H9 (cell line): ENCODE measurements at regions not wholly inside any gene's neighbourhood (a gene's known extent, or its start where the extent isn't known, plus 50 kb on each side); places are given as distances from the start of the nearest gene placed in this dataset.

Experiments
- DNase-seq: peaks from one replicate; pipeline ENCODE4 v3.0.0-alpha.2; 2017
- H2AFZ ChIP-seq: one replicate; pipeline ENCODE4 v1.6.1; 2013; ENCODE audit warnings: mild to moderate bottlenecking, low read length, control low read depth, moderate library complexity
- H2AK5ac ChIP-seq: 2 replicates; pipeline ENCODE4 v1.6.1; 2013; ENCODE audit warnings: low read length, control low read depth, mixed read lengths; ENCODE audit not compliant: insufficient read length
- H2BK120ac ChIP-seq: one replicate; pipeline ENCODE4 v1.6.1; 2013; ENCODE audit warnings: low read depth, mild to moderate bottlenecking, low read length, control low read depth, inconsistent platforms; ENCODE audit not compliant: poor library complexity, severe bottlenecking
- H2BK12ac ChIP-seq: 2 replicates; pipeline ENCODE4 v1.6.1; 2013; ENCODE audit warnings: low read length, control low read depth, mixed read lengths, low read depth; ENCODE audit not compliant: insufficient read length
- H2BK15ac ChIP-seq: 2 replicates; pipeline ENCODE4 v1.6.1; 2013; ENCODE audit warnings: low read depth, low read length, control low read depth
- H2BK20ac ChIP-seq: one replicate; pipeline ENCODE4 v1.6.1; 2013; ENCODE audit warnings: low read depth, mild to moderate bottlenecking, low read length, control low read depth, inconsistent platforms; ENCODE audit not compliant: poor library complexity, severe bottlenecking
- H2BK5ac ChIP-seq: 2 replicates; pipeline ENCODE4 v1.6.1; 2013; ENCODE audit warnings: low read length, control low read depth, mixed read lengths; ENCODE audit not compliant: insufficient read length
- H3K14ac ChIP-seq: 2 replicates; pipeline ENCODE4 v1.6.1; 2013; ENCODE audit warnings: low read length, control low read depth; ENCODE audit not compliant: insufficient read depth
- H3K18ac ChIP-seq: 2 replicates; pipeline ENCODE4 v1.6.1; 2013; ENCODE audit warnings: low read depth, mild to moderate bottlenecking, mixed read lengths, low read length, control low read depth; ENCODE audit not compliant: insufficient read length
- H3K23ac ChIP-seq: 2 replicates; pipeline ENCODE4 v1.6.1; 2013; ENCODE audit warnings: low read length, control low read depth, mixed read lengths, low read depth; ENCODE audit not compliant: insufficient read length
- H3K23me2 ChIP-seq: 2 replicates; pipeline ENCODE4 v1.6.1; 2013; ENCODE audit warnings: low read depth, mild to moderate bottlenecking, mixed read lengths, low read length, control low read depth; ENCODE audit not compliant: insufficient read length, poor library complexity, severe bottlenecking
- H3K27ac ChIP-seq: 2 replicates; pipeline ENCODE4 v1.5.1; 2013; ENCODE audit warnings: low read length, control low read depth, mixed read lengths, low read depth; ENCODE audit not compliant: insufficient read length
- H3K27me3 ChIP-seq: 2 replicates; pipeline ENCODE4 v1.6.1; 2013; ENCODE audit warnings: low read length, control low read depth, inconsistent platforms; ENCODE audit not compliant: insufficient read depth
- H3K4ac ChIP-seq: 2 replicates; pipeline ENCODE4 v1.6.1; 2013; ENCODE audit warnings: low read depth, mild to moderate bottlenecking, control low read depth, inconsistent platforms, low read length, moderate library complexity
- H3K4me1 ChIP-seq: 2 replicates; pipeline ENCODE4 v1.6.1; 2013; ENCODE audit warnings: low read length, control low read depth, inconsistent platforms; ENCODE audit not compliant: insufficient read depth
- H3K4me2 ChIP-seq: 2 replicates; pipeline ENCODE4 v1.6.1; 2013; ENCODE audit warnings: low read length, control low read depth, mixed read lengths; ENCODE audit not compliant: insufficient read length, insufficient read depth
- H3K56ac ChIP-seq: 2 replicates; pipeline ENCODE4 v1.6.1; 2013; ENCODE audit warnings: low read depth, mild to moderate bottlenecking, mixed read lengths, low read length, control low read depth; ENCODE audit not compliant: insufficient read length
- H3K79me1 ChIP-seq: 2 replicates; pipeline ENCODE4 v1.6.1; 2013; ENCODE audit warnings: low read depth, mild to moderate bottlenecking, moderate library complexity, low read length, control low read depth, inconsistent platforms; ENCODE audit not compliant: insufficient read depth, poor library complexity, severe bottlenecking
- H3K79me2 ChIP-seq: 2 replicates; pipeline ENCODE4 v1.6.1; 2013; ENCODE audit warnings: low read length, control low read depth, inconsistent platforms; ENCODE audit not compliant: insufficient read depth
- H3K9ac ChIP-seq: 2 replicates; pipeline ENCODE4 v1.6.1; 2013; ENCODE audit warnings: low read length, control low read depth, mixed read lengths; ENCODE audit not compliant: insufficient read length; ENCODE audit errors: extremely low read depth
- H3K9me3 ChIP-seq: one replicate; pipeline ENCODE4 v1.6.1; 2013; ENCODE audit warnings: low read depth, low read length, inconsistent platforms; ENCODE audit not compliant: control insufficient read depth
- H3T11ph ChIP-seq: one replicate; pipeline ENCODE4 v1.6.1; 2013; ENCODE audit warnings: mild to moderate bottlenecking, low read length, control low read depth, inconsistent platforms
- H4K20me1 ChIP-seq: one replicate; pipeline ENCODE4 v1.6.1; 2013; ENCODE audit not compliant: control insufficient read depth, insufficient read length, insufficient read depth
- H4K5ac ChIP-seq: 2 replicates; pipeline ENCODE4 v1.6.1; 2013; ENCODE audit warnings: low read depth, mild to moderate bottlenecking, mixed read lengths, low read length, control low read depth; ENCODE audit not compliant: insufficient read length
- H4K8ac ChIP-seq: replicated peaks from 2 replicates; pipeline ENCODE4 v1.6.1; 2013; ENCODE audit warnings: low read length, control low read depth, mixed read lengths, low read depth; ENCODE audit not compliant: insufficient read length
- H4K91ac ChIP-seq: 2 replicates; pipeline ENCODE4 v1.6.1; 2013; ENCODE audit warnings: low read depth, mild to moderate bottlenecking, moderate library complexity, mixed read lengths, low read length, control low read depth; ENCODE audit not compliant: insufficient read length
- H3K27ac Mint-ChIP-seq, 3 experiments: 2 replicates in 2 of 3; 3 replicates in 1 of 3; pipeline ENCODE4 v1.8.0; 2020 to 2021; ENCODE audit warnings: mixed read lengths in 3 of 3, mild to moderate bottlenecking in 1 of 3, moderate library complexity in 1 of 3
- H3K27me3 Mint-ChIP-seq: 2 replicates; pipeline ENCODE4 v1.8.0; 2021; ENCODE audit warnings: low read depth, mild to moderate bottlenecking, moderate library complexity, mixed read lengths
- H3K36me3 Mint-ChIP-seq, 3 experiments: 2 replicates in 2 of 3; 3 replicates in 1 of 3; pipeline ENCODE4 v1.8.0; 2020 to 2021; ENCODE audit warnings: low read depth in 3 of 3, mixed read lengths in 3 of 3; ENCODE audit not compliant: insufficient read depth in 1 of 3
- H3K4me1 Mint-ChIP-seq, 2 experiments: 2 replicates each; pipeline ENCODE4 v1.8.0; 2020; ENCODE audit warnings: mixed read lengths in 2 of 2
- H3K4me3 Mint-ChIP-seq, 2 experiments: 2 replicates in 1 of 2; 3 replicates in 1 of 2; pipeline ENCODE4 v1.8.0; 2020 to 2021; ENCODE audit warnings: mild to moderate bottlenecking in 2 of 2, mixed read lengths in 2 of 2, moderate library complexity in 1 of 2
- H3K9me3 Mint-ChIP-seq, 2 experiments: 2 replicates in 1 of 2; 3 replicates in 1 of 2; pipeline ENCODE4 v1.8.0; 2020; ENCODE audit warnings: mild to moderate bottlenecking in 2 of 2, mixed read lengths in 2 of 2, moderate library complexity in 1 of 2
- WGBS: extraction: QIAGEN DNeasy Blood & Tissue Kit; methylation state at CpG from one replicate; pipeline ENCODE4 v1.1.7; 2013; ENCODE audit warnings: missing lambda C conversion rate, low lambda C conversion rate, mixed read lengths; ENCODE audit not compliant: insufficient read length; ENCODE audit errors: extremely low coverage; 5-methylcytosine and 5-hydroxymethylcytosine counted together
- TF ChIP-seq, protein P1 (sequence below): fragments of 200-600 bp; sonication (generic); conservative IDR thresholded peaks from 3 replicates; pipeline ENCODE4 v1.8.0; 2021; ENCODE audit warnings: antibody characterized with exemption, mild to moderate bottlenecking

DNA sequence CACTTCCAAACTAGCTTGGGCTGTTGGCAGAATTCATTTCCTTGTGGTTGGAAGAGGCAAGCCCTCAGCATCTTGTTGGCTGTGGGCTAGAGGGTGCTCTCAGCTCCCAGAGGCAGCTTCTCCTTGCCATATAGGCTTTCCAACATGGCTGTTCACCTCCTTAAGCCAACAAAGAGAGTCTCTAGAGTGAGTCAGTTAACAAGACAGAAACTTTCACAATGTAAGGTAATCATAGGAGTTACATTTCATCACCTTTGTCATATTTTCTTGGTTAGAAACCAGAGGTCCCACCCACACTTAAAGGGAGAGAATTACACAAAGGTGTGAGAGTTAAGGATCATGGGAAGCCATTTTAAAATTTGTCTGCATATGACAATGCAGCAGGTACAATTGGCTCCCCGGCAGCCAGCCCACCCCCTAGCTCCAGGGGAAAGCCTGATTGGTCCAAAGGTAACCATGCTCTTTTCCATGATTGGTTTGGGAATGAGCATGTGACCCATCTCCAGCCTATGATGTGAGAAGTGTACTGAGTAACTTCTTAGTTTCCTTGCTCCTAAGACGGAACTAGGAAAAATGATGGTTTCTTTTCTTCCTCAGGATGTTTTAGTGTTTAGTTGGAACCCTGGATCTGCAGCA lies 109.8 kb upstream of the MSX2 start:
- no peak for DNase-seq
- H3K27ac Mint-ChIP-seq, result no peak overlapping the region
- H3K36me3 Mint-ChIP-seq, result peaks cover 0 to 4% (median 1%) of the 10 kb centered on the region in 3 experiments; a peak in 1 of 7 replicates

More for the DNA sequence above, 109.8 kb upstream of the MSX2 start:
- H3K27ac ChIP-seq, result no peak overlapping the region
- no peak overlapping the region for H4K5ac ChIP-seq
- Mint-ChIP-seq H3K9me3 (peaks cover 5% of the 10 kb centered on the region in 2 experiments; a peak in 3 of 5 replicates), H3K27me3 (peaks cover 5% of the 10 kb centered on the region), H3K4me1 (peaks cover 3% of the 10 kb centered on the region in 2 experiments; a peak in 3 of 4 replicates), H3K4me3 (no peak overlapping the region)
- no peak overlapping the region for H2BK5ac ChIP-seq
- no peaks in the 10 kb centered on the region for H4K20me1 ChIP-seq
- H3K4me1 ChIP-seq, result no peaks in the 10 kb centered on the region
- H2BK15ac ChIP-seq, result no peak overlapping the region
- H3K9ac ChIP-seq, result no peak overlapping the region
- no peak overlapping the region for H3K4ac ChIP-seq
- H3K18ac ChIP-seq, result no peak overlapping the region
- H4K91ac ChIP-seq, result no peak overlapping the region
- no peak overlapping the region for H2AK5ac ChIP-seq
- H3K79me2 ChIP-seq, result no peaks in the 10 kb centered on the region
- H3K23ac ChIP-seq, result no peak overlapping the region
- H4K8ac ChIP-seq, result no peak overlapping the region
- H3K23me2 ChIP-seq, result no peaks in the 10 kb centered on the region
- WGBS, result no CpG with 5 or more reads among the region's 2 CpGs
- no peak overlapping the region for H3K4me2 ChIP-seq
- TF ChIP-seq, protein P1, sequence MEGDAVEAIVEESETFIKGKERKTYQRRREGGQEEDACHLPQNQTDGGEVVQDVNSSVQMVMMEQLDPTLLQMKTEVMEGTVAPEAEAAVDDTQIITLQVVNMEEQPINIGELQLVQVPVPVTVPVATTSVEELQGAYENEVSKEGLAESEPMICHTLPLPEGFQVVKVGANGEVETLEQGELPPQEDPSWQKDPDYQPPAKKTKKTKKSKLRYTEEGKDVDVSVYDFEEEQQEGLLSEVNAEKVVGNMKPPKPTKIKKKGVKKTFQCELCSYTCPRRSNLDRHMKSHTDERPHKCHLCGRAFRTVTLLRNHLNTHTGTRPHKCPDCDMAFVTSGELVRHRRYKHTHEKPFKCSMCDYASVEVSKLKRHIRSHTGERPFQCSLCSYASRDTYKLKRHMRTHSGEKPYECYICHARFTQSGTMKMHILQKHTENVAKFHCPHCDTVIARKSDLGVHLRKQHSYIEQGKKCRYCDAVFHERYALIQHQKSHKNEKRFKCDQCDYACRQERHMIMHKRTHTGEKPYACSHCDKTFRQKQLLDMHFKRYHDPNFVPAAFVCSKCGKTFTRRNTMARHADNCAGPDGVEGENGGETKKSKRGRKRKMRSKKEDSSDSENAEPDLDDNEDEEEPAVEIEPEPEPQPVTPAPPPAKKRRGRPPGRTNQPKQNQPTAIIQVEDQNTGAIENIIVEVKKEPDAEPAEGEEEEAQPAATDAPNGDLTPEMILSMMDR, result no peak
- no peak overlapping the region for H2AFZ ChIP-seq
- no peak overlapping the region for H2BK12ac ChIP-seq
- H3K27me3 ChIP-seq, result no peaks in the 10 kb centered on the region
- H2BK20ac ChIP-seq, result no peak overlapping the region
- H3K14ac ChIP-seq, result no peak overlapping the region
- H2BK120ac ChIP-seq, result no peak overlapping the region
- no peaks in the 10 kb centered on the region for H3K79me1 ChIP-seq
- H3T11ph ChIP-seq, result no peak overlapping the region
- H3K56ac ChIP-seq, result no peak overlapping the region
- H3K9me3 ChIP-seq, result no peaks in the 10 kb centered on the region
